ENCODE measurements at regions not wholly inside any gene's neighbourhood (a gene's known extent, or its start where the extent isn't known, plus 50 kb on each side); places are given as distances from the start of the nearest gene placed in this dataset.

DNA sequence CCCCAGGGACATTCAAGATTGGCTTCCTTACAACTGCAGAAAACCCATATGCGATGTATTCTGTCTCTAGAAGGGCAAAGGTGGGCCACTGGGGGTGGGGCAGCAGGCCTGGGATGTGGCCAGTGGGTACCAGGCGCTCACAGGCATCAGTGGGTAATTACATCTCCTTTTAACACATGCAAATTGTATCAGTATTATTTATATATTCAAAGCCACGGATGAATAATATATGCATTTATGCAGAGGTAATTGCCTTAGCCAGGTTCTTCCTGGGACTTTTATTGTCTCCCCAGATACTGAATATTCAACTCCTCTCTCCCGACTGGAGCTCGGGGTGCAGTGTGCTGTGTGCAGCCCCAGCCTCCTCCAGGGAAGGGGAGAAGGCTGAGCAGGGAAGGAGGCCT lies 109.4 kb upstream of the MVB12B start:
- Histone ChIP-seq H3K4me1 (ENCODE audit: control insufficient read depth in 4 of 4, insufficient read depth in 4 of 4, low read length in 3 of 4) (peaks cover 0 to 2% (median 0%) of the 10 kb centered on the region in 4 donors), H3K27me3 (ENCODE audit: control insufficient read depth in 4 of 4, insufficient read depth in 4 of 4, low read length in 3 of 4) (peaks cover 0 to 9% (median 3%) of the 10 kb centered on the region in 4 donors), H3K9me3 (ENCODE audit: control insufficient read depth in 4 of 4, low read length in 3 of 4) (peaks cover 4 to 15% (median 8%) of the 10 kb centered on the region in 4 donors), H3K4me3 (ENCODE audit: low read depth in 1 of 3, low read length in 3 of 3) (no peak overlapping the region), H3K27ac (ENCODE audit: low read depth in 1 of 2, low read length in 2 of 2) (no peak overlapping the region), H3K36me3 (ENCODE audit: control insufficient read depth in 4 of 4, insufficient read depth in 3 of 4, low read depth in 1 of 4, low read length in 3 of 4) (no peaks in the 10 kb centered on the region), H3K9ac (ENCODE audit: low read depth in 1 of 2, low read length in 2 of 2) (no peak overlapping the region)
- WGBS = 78% methylated on average over 5 of the region's 5 CpGs
- TF ChIP-seq ZBTB33 (IDR thresholded peaks at IDR 0.05) (no peak), RXRA (IDR thresholded peaks at IDR 0.05) (no peak), HNF4A (conservative IDR thresholded peaks at IDR 0.05) (no peak), EGR1 (IDR thresholded peaks at IDR 0.05; ENCODE audit: low read depth in 2 of 2) (no peak), ATF3 (IDR thresholded peaks at IDR 0.05) (no peak), NR2F2 (IDR thresholded peaks at IDR 0.05) (no peak), GABPA (IDR thresholded peaks at IDR 0.05 in 1 of 2, conservative IDR thresholded peaks at IDR 0.05 in 1 of 2) (no peak), HNF4G (IDR thresholded peaks at IDR 0.05) (no peak), JUND (IDR thresholded peaks at IDR 0.05) (no peak), FOXA2 (IDR thresholded peaks at IDR 0.05) (no peak), RAD21 (IDR thresholded peaks at IDR 0.05) (no peak), SP1 (IDR thresholded peaks at IDR 0.05) (no peak), YY1 (IDR thresholded peaks at IDR 0.05) (no peak), TAF1 (conservative IDR thresholded peaks at IDR 0.05) (no peak)
- TF ChIP-seq, protein P1, sequence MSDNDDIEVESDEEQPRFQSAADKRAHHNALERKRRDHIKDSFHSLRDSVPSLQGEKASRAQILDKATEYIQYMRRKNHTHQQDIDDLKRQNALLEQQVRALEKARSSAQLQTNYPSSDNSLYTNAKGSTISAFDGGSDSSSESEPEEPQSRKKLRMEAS (IDR thresholded peaks at IDR 0.05) = no peak
- TF ChIP-seq, protein P2, sequence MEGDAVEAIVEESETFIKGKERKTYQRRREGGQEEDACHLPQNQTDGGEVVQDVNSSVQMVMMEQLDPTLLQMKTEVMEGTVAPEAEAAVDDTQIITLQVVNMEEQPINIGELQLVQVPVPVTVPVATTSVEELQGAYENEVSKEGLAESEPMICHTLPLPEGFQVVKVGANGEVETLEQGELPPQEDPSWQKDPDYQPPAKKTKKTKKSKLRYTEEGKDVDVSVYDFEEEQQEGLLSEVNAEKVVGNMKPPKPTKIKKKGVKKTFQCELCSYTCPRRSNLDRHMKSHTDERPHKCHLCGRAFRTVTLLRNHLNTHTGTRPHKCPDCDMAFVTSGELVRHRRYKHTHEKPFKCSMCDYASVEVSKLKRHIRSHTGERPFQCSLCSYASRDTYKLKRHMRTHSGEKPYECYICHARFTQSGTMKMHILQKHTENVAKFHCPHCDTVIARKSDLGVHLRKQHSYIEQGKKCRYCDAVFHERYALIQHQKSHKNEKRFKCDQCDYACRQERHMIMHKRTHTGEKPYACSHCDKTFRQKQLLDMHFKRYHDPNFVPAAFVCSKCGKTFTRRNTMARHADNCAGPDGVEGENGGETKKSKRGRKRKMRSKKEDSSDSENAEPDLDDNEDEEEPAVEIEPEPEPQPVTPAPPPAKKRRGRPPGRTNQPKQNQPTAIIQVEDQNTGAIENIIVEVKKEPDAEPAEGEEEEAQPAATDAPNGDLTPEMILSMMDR (IDR thresholded peaks at IDR 0.05; ENCODE audit: low read depth, low read length, missing input control) = no peak
- TF ChIP-seq, protein P3, sequence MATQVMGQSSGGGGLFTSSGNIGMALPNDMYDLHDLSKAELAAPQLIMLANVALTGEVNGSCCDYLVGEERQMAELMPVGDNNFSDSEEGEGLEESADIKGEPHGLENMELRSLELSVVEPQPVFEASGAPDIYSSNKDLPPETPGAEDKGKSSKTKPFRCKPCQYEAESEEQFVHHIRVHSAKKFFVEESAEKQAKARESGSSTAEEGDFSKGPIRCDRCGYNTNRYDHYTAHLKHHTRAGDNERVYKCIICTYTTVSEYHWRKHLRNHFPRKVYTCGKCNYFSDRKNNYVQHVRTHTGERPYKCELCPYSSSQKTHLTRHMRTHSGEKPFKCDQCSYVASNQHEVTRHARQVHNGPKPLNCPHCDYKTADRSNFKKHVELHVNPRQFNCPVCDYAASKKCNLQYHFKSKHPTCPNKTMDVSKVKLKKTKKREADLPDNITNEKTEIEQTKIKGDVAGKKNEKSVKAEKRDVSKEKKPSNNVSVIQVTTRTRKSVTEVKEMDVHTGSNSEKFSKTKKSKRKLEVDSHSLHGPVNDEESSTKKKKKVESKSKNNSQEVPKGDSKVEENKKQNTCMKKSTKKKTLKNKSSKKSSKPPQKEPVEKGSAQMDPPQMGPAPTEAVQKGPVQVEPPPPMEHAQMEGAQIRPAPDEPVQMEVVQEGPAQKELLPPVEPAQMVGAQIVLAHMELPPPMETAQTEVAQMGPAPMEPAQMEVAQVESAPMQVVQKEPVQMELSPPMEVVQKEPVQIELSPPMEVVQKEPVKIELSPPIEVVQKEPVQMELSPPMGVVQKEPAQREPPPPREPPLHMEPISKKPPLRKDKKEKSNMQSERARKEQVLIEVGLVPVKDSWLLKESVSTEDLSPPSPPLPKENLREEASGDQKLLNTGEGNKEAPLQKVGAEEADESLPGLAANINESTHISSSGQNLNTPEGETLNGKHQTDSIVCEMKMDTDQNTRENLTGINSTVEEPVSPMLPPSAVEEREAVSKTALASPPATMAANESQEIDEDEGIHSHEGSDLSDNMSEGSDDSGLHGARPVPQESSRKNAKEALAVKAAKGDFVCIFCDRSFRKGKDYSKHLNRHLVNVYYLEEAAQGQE (IDR thresholded peaks at IDR 0.05) = no peak
- DNase-seq (ENCODE audit: low spot score) = peak; percentile 26
